OCI-LY7 (cell line): ENCODE measurements at regions not wholly inside any gene's neighbourhood (a gene's known extent, or its start where the extent isn't known, plus 50 kb on each side); places are given as distances from the start of the nearest gene placed in this dataset. TPM values are rescaled to one million over a fixed set of nuclear protein-coding genes. Genes with fewer than 3 reads are reported as not detected.

ENCODE experiments used
- small RNA-seq: library from RNA; depleted of rRNA; stranded (forward); fragments of <200 nt; gene quantifications from one replicate; pipeline ENCODE3, GENCODE V24; 2014

Small RNA genes lying in the stretch of these regions (small RNA-seq; reads per million reads assigned to genes)
- not detected for gene RN7SL147P
